ENCODE measurements at regions not wholly inside any gene's neighbourhood (a gene's known extent, or its start where the extent isn't known, plus 50 kb on each side); places are given as distances from the start of the nearest gene placed in this dataset.

DNA sequence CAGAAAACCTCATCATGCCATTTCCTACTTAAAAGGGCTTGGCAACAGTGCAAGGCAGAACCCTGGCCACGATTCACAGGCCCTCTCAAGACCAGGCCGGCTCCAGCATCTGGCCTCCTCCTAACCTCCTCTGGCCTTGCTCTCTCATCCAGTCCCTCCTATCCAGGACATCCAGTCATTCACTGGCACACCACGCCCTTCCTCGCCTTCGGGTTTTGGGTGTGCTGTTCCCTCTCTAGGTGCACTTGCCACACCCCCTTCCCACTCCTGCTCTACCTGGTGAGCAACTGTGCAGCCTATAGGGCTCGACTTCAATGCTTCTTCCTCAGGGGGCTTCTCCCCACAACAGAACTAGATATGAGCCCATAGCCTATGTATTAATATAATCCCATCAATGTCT is 317.1 kb downstream of the ARRDC4 start:
- no peak for DNase-seq (ENCODE audit: low spot score)

DNA sequence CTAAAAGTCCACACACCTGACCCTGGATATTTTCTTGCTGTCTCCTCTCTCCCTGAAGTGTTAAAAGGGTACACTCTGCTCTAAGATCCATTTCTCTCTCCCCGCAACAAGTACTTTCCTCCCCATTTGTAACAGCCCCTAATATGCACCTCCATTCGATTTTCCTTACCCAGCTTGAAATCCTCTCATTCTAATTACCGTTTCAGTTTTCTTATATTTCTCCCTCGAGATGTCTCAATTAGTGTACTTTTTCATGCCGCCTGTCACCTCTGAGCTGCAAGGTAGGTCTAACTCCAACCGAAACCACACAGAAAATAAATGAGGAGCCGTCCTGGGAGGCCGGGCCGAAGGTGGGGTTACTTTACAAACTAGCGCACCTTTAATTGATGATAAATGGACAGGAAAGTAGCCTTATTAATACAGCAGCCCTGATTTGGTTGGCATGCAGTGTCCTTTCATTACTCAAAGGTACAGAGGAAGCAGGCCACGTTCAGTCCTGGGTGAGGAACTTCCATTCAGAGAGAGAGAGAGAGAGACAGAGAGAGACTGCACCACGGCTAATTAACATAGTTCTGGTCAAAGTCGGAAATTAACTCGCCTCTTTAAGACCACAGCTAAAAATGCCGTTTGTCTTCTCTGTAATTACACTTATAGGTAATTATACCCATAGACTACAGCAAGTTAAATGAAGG is 319.9 kb downstream of the ARRDC4 start:
- DNase-seq (ENCODE audit: low spot score): no peak

DNA sequence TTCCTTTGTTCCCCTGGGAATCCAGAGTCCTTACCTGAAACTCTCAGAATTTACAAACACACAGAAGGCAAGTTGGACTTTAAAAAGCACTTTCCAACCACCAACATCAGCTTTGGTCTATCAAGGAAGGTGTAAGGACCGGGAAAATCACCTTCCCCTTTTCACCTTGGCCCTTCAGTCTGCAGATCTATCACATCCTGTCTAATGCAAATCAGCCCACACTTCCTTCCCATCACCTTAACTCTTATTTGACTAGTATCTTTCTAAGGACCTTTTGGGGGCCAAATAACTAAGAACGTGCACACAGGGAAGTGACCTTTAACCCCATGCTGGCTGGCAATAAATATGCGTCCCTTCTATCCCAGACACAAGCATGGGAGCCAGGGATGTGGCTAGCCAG is 320.6 kb downstream of the ARRDC4 start:
- DNase-seq (ENCODE audit: low spot score): no peak

DNA sequence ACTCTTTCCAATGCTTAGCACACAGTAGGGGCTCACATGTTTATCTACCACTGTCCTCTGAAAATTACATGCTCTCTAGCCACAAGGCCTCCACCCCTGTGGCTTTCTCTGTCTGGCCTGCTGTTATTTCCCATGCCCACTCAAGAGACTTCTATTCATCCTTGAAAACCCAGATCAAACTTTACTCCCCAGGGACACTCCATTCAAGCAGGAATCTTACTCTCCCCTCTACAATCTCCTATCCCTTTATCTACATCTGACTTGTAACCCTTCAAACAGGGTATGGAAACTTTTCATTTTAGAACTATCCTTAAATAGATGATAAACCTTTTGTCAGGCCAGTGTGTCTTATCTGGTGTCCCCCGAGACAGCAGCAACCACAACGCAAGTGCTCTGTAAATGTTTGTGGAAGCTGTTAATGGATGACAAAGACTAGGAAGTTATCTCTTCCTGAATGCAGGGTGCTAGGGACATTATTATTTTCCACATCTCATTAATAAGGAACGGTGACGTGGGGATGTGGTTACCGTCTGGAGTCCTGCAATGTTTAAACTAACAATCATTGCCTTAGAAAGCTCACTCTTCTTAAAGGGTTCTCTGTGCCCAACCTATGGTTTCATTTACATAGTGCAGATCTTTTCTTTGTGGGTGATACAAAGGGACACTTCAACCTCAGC is 322.3 kb downstream of the ARRDC4 start:
- peak; percentile 79 for DNase-seq (ENCODE audit: low spot score)

DNA sequence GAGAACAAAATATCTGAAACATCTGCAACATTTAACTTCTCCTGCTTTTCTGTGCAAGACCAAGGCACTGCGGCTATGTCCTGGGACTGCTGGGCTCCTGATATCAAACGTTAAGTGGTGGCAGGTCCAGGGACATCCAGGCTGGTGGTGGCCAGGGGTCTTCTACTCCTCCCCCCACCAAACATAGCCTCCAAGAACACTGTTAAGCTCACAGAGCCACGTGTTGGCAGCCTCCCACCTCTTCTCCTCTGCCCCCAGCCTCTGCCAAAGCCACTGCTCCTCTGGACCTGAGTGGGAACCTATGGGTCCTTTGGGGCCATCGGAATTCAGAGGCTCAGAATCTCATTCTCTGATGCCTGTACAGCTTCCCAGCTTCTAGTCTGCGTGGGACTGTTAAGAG is 325.7 kb downstream of the ARRDC4 start:
- DNase-seq (ENCODE audit: low spot score): no peak

DNA sequence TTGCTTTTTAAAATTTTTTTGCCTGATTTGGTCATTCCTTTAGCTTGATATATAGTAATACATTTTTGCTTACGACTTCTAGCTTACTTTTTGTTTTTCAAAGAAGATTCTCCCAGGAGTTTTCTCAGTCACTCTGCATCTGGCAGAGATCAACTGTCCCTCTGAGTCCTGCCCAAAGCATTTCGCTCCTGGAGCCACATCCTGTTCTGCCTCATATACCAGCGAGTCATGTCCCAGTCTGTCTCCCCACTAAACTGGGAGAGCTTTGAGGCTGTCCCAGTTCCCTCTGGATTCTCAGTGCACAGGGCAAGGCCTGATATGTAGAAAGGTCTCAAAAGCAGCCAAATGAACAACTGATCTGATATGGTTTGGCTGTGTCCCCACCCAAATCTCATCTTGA is 326.3 kb downstream of the ARRDC4 start:
- no peak for DNase-seq (ENCODE audit: low spot score)

DNA sequence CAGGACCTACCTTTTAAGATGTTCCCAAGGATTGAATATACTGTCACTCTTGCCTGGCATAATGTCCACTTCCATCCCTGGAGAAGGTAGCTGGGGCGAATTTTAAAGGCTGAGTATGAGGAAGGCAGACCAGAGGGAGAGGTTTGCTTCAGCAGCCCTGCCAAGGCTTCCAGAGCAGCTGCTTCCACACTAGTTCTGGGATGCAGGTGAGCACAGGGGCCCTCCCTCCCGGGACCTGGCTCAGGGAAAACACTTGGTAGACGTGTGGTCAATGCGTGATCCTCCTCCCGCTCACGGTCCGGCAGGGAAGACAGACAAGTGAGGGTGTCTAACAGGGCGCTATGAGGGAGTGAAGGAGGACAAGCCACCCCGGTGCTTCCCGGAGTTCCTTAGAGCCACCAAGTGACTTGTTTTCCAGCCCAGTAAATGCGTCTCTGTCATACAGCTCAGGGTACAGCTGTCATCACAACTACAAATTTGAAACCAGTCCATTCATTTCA is 327.6 kb downstream of the ARRDC4 start:
- no peak for DNase-seq (ENCODE audit: low spot score)

DNA sequence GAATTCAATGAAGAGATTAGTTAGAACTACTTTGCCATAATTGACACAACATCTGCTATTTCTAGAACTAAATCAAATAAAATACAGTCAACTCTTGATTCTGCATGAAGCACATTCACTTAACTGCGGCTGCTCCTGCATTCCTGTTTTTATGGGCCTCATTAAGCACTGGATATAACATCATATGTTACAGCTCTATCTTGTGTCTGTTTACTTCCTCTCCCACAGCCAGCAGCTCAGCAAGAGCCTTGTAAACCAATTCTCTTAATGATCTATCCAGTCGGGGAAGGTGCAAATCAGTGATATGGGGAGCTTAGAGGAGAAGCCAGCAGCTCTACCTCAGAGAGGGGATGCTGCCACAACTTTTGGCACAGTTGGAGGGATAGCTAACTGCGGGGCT is 329.2 kb downstream of the ARRDC4 start:
- DNase-seq (ENCODE audit: low spot score): no peak

DNA sequence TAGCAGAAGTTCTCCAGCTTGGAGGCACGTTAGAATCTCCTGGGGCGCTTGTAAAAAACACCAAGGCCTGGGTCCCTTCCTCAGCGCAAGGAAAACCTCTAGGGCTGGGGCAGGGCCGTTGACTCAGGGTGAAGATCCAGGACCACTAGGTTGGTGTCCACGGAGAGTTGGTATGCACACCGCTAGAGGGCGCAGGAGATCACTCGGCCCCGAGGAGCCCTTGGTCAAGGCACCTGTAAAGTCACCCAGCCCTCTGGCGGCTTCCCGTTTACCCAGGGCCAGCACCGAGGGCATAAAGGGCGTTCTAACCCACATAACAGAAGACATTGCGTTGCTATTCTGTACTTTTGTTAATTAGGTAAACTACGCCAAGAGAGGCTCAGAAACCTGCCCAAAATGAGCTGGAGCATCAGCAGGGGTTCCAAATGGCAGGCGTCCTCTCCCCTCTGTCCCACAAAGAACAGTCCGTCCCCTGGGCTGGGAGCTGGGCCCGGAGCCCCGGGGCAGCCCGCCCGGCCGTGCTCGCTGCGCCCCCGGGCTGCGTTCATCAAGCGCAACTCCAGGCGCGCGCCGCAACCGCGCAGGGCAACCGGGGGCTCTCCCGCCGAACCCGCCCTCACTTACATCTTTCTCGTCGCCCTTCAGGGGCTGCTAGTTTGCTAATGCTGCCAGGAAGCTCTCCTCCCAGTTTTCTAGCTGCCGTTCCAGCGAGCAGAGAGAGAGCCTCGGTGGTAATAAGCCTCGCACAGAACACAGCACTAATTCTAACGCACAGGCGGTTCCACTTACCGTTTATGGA is 332.1 kb downstream of the ARRDC4 start:
- DNase-seq (ENCODE audit: low spot score): peak; percentile 48

DNA sequence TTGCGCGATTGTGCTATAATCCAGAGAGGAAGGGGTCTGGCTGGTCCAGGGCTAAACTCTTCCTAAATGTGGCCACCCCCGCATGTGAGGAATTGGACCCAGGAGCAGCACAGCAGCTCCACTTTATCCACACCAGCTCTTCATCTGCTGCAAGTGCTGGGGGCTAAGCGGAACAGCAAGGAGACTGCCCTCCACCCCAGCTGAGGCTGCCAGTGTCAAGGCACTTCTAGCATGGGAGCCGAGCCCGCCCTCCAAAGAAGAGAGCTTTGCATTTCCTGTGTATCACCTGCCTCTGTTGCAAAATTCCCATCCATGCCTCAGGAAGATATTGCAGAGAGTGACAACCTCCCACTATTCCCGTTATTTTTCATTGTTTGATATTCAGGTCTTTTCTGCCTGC is 333.6 kb downstream of the ARRDC4 start:
- DNase-seq (ENCODE audit: low spot score): no peak

DNA sequence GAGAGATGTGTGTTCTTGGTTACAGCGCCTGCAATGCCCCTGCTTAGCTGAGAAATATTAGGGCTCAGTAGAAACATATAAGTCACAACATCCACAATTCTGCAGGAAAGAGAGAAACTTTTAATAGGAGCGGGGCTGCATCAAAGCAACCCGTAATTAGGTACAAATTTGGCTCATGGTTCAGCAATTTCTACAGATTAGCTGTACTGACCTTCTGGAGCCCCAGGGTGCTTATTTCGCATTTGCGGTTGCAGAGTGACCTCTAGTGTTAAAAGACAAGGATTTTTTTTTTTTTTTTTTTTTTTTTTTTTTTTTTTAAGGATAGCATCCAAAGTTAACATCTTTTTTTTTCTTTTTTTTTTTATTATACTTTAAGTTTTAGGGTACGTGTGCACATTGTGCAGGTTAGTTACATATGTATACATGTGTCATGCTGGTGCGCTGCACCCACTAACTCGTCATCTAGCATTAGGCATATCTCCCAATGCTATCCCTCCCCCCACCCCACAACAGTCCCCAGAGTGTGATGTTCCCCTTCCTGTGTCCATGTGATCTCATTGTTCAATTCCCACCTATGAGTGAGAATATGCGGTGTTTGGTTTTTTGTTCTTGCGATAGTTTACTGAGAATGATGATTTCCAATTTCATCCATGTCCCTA is 334.7 kb downstream of the ARRDC4 start:
- peak; percentile 78 for DNase-seq (ENCODE audit: low spot score)

DNA sequence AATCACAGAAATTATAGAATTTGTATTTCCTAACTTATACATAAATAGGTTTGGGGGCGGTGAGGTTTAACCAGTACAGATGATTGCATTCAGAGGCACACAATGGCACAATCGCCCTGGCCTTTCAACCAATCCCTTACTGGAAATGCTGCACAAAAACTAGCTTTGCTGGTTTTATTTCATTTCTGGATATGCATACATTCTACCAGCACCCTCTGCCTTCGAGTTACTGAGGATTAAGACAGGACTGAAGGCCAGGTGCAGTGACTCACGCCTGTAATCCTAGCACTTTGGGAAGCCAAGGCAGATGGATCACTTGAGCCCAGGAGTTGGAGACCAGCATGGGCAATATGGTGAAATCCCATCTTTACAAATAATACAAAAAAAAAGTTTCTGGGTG is 336.1 kb downstream of the ARRDC4 start:
- no peak for DNase-seq (ENCODE audit: low spot score)

DNA sequence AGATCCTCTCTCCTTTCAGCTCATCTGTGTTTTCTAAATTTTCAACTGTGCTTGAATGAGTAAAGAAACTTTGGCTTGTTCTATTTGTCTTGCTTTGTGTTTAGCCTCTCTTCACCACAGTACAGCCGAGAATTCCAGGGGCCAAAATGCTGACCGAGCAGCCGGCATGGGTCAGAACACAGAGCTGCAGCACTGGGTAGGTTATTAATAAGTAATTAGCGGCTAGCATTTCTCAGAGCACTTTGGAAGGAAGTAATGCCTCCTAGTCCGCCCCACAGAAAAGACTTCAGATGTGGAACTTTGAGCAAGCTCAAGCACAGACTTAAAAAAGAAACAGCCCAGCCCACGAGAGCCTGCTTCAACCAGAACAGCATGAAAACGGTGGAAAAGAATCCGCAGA is 343.9 kb downstream of the ARRDC4 start:
- DNase-seq (ENCODE audit: low spot score): no peak

DNA sequence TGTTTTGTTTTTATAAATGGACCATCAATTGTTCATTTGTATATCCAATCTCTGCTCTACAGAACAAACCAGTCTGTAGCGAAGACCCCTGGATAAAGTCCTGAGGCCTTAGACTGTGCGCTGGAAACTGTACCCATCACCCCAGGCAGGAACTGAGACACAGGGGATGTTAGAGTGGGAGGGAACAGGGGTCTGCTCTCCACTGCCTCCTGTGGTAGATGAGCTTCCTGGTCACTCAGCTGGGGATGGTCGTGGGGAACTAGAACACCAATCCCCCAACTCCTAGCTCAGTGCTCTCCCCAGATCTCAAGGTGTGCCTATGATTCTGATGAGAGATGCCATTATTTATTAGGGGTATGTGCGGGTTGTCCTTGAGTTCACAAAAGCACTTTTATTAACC is 340.2 kb upstream of the IGF1R start:
- DNase-seq (ENCODE audit: low spot score): no peak

DNA sequence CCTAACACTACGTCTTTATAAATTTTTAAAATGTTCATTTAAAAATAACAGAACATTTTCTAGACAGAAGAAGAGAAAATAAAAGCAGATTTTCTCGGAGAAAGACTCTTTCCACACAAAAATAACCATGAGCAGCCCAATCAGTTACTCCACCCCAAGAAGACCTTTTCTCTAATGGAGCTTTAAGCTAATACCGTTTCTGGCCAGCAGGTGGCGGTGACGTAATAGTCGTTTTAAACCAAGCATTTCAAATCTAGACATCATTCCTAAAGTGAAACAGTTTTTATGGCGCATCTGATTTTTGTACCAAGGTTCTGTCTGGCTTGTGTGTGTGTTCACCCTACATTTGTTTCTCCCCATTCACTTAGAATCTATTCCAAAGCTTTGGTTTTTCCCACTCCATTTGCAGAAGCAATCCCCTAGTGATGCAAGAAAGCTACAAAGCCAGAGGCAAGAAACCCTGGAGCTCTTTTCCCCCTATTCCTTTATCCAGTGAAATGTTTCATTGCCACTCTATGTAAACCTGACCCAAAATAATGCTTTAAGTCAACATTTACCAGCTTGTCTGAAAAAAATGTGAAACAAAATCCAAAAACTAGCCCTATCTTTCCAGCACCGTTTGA is 336.7 kb upstream of the IGF1R start:
- DNase-seq (ENCODE audit: low spot score): peak; percentile 79

DNA sequence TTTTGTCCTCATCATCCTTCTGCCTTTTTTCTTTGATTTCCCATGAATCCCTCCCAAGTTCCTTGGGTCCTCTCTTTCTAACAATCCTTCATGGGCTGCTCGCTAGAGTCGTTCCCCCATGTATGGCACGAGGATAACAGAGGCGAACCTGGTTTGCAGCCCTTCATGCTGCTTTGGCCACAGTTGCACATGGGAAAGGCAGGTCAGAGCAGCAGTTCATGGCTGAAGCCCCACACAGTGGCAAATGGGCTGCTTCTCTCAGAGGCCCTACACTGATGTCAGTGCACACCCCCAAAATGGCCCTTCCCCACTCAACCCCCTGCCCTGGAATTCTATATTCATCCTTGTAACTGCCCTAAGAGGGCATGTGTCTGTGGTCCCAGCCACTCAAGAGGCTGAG is 335.4 kb upstream of the IGF1R start:
- no peak for DNase-seq (ENCODE audit: low spot score)

DNA sequence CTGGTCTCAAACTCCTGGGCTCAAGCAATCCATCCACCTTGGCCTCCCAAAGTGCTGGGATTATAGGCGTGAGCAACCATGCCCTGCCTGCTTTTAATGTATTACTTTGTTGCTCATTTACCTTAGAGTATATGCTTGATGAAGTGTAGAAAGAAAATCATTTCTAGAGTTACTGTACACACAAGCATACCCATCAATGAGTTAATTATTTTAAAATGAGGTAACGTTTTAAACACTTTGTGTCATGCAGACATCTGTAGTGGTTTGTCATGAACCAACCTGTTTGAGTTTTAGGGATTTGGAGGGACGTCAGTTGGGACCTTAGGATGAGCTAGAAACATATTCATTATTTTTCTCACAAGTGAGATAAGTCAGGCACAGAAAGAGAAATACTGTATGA is 332.4 kb upstream of the IGF1R start:
- DNase-seq (ENCODE audit: low spot score): no peak

DNA sequence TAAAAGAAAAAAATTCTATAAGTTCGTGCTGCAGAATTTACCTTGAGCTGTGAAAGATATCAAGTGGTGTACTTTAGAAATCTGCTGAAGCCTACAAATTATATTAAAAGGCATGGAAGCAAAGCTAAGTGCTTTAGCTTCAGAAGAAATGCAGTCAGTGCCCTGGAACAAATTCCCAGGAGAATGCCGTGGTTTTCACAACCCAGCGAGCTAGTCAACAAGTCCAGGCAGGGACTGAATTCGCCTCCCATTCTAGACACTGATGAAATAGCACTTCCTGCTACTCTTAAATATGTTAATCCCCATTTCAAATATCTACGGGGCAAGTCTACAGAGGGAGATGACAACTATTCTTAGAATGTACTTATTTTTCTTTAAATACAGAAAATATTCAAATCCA is 326.4 kb upstream of the IGF1R start:
- no peak for DNase-seq (ENCODE audit: low spot score)

DNA sequence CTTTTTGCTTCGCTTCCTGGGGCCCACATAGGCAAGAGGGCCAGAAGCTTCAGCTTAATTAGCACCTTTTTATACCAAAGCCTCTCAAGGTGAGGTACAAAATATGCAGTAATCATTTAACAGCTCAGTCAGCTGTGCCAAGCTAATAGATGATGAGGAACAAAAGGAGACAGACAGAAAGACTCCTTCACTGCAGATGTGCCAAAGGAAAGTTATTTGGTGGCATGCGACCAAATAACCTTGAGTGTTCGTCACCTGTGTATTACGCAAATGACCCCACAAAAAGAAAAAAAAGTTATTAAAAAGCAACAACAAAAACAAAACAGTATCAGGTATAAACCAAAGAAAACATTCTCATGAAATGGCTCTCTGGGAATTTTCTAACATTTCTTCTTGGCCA is 325.8 kb upstream of the IGF1R start:
- no peak for DNase-seq (ENCODE audit: low spot score)

DNA sequence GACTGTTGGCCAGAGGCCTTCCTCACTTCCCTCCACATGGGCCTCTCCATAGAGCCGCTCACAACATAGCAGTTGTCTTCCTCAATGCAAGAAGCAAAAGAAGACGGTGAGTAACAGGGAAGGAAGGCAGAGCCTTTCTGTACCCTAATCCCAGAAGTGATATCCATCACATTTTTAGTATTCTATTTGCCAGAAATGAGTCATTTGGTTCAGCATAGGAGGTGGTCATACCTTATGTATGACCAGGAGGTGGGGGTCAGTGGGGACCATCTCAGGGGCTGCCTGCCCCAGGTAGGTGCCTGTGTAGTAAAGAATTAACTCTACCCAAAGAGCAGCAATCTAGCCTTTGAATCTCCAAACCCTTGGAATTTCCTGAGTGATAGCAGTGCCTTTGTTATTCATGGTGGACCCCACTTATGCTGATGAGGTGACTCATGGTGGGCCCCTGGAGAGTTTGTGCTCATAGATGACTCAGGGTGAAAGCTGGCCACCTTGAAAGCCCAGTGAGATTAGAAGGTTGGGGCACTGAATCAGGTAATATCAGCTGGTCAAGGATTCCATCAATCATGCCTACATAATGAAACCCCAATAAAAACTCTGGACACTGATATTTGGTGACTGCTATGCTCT is 323.9 kb upstream of the IGF1R start:
- no peak for DNase-seq (ENCODE audit: low spot score)

DNA sequence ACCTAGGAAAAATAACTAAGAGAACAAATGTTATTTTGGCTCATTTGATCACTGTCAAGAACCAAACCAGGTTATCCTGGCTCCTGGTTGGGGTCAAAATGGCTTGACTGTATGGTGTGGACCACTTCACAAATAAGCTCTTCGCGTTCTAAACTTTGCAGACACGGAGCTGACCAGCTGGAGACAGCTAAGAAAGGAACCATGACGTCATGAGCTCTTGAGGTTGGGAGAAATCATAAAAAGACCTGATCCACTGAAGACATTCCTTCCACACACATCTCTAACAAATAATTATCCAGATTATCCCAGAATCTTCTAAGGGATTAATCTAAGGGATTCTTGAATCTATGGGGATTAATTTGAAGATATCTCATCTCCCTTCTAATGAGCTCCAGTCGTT is 321.5 kb upstream of the IGF1R start:
- no peak for DNase-seq (ENCODE audit: low spot score)

DNA sequence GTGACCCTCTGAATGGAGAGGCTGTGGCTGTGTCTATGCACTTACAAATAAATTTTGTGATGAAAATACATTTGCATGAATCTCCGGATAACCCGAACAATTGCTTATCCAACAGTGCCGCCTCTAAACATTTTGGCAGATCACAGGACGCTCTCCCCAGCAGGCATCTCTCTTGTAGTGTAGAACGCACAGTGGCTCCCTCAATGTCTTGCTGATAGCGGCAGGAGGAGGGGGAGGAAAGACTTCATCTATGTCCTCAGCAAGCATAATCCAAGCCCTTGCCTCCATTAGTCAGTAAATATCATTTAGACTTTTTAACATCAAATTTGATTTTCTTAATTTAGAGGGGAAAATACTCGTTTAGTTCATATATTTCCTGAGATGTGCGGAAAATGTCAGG is 318.1 kb upstream of the IGF1R start:
- no peak for DNase-seq (ENCODE audit: low spot score)
